ENCODE measurements at regions not wholly inside any gene's neighbourhood (a gene's known extent, or its start where the extent isn't known, plus 50 kb on each side); places are given as distances from the start of the nearest gene placed in this dataset.
A peak's percentile ranks its signal among the peaks of the same experiment; 100 is the strongest.

DNA sequence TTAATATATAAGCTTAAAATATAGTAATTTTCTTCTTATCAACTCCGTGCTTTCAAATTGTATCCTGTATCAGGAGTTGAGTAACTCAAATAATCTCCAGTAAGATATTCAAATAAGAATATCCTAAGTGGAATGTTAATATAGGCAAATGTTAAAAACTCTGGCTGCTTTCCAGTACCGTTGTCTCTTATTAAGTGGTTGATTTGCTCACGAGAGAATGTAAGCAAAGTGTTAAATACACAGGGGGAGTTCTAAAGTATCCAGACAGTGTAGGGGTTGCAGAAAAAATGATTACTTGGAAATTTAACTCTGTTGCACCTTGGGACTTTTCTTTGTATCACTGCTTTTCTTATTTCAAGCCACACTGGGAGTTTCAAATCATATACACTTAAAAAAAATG is 478.9 kb upstream of the TBL1XR1 start:
- Histone ChIP-seq H3K9me3 (ENCODE audit: insufficient read depth, low read depth, low read length) (no peaks in the 10 kb centered on the region), H3K36me3 (ENCODE audit: insufficient read depth, low read length) (no peaks in the 10 kb centered on the region), H4K20me1 (ENCODE audit: insufficient read depth, low read length, poor library complexity, severe bottlenecking) (no peaks in the 10 kb centered on the region), H3K27me3 (ENCODE audit: insufficient read depth, low read length, poor library complexity, severe bottlenecking) (no peaks in the 10 kb centered on the region), H3K9ac (ENCODE audit: low read depth, low read length, poor library complexity, severe bottlenecking) (peak overlapping the region; percentile 78), H3F3A (ENCODE audit: low read depth) (peaks cover 28% of the 10 kb centered on the region), H3K4me2 (ENCODE audit: low read depth, low read length, poor library complexity, severe bottlenecking) (no peak overlapping the region), H2AFZ (ENCODE audit: low read length) (no peak overlapping the region), H3K9me2 (replicated peaks; ENCODE audit: low read depth, low read length) (no peaks in the 10 kb centered on the region), H3K79me2 (ENCODE audit: insufficient read depth, low read length) (no peaks in the 10 kb centered on the region), H3K4me1 (ENCODE audit: insufficient read depth, low read length, poor library complexity, severe bottlenecking) (peaks cover 73% of the 10 kb centered on the region), H3K4me3 (ENCODE audit: low read length, poor library complexity, severe bottlenecking) (no peak overlapping the region)
- no peak for TF ChIP-seq EZH2phosphoT487 (IDR thresholded peaks at IDR 0.05; ENCODE audit: borderline replicate concordance)
- TF ChIP-seq, protein P1, sequence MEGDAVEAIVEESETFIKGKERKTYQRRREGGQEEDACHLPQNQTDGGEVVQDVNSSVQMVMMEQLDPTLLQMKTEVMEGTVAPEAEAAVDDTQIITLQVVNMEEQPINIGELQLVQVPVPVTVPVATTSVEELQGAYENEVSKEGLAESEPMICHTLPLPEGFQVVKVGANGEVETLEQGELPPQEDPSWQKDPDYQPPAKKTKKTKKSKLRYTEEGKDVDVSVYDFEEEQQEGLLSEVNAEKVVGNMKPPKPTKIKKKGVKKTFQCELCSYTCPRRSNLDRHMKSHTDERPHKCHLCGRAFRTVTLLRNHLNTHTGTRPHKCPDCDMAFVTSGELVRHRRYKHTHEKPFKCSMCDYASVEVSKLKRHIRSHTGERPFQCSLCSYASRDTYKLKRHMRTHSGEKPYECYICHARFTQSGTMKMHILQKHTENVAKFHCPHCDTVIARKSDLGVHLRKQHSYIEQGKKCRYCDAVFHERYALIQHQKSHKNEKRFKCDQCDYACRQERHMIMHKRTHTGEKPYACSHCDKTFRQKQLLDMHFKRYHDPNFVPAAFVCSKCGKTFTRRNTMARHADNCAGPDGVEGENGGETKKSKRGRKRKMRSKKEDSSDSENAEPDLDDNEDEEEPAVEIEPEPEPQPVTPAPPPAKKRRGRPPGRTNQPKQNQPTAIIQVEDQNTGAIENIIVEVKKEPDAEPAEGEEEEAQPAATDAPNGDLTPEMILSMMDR (conservative IDR thresholded peaks at IDR 0.05; ENCODE audit: low read length): no peak

DNA sequence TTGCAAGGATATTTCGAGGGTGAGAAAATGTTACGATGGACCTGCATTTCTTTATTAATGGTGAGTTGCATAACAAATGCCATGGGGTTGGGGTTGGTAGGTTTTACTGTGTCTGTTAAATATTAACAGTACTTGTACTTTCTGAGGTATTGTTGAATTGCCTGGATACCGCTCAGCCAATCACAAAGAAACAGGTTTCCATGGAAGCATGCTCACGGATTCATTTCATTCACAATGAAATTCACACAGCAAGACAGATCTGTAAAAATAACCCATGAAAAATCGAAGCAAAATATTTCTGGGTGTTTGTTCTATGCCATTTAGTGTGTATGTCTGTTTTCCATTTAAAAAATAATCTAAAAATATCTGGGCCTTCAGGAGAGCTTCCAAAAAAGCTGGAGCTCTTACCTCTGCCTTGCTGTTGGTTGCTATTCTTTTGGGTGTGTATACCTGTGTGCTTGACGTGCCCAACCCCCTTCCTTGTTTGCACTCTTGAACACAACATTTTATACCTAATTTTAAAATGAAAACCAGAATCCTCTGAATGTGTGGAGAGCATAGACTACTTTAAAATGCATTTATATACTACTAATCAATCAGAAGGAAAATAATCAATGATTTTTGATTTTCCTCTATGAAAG is 479.8 kb upstream of the TBL1XR1 start:
- Histone ChIP-seq H3F3A (ENCODE audit: low read depth) (peaks cover 31% of the 10 kb centered on the region), H4K20me1 (ENCODE audit: insufficient read depth, low read length, poor library complexity, severe bottlenecking) (no peaks in the 10 kb centered on the region), H3K9me3 (ENCODE audit: insufficient read depth, low read depth, low read length) (no peaks in the 10 kb centered on the region), H3K4me1 (ENCODE audit: insufficient read depth, low read length, poor library complexity, severe bottlenecking) (peaks cover 82% of the 10 kb centered on the region), H3K4me3 (ENCODE audit: low read length, poor library complexity, severe bottlenecking) (no peak overlapping the region), H3K79me2 (ENCODE audit: insufficient read depth, low read length) (0 out of 2 replicates have a peak, but pooled peaks cover 4% of the 10 kb centered on the region), H3K36me3 (ENCODE audit: insufficient read depth, low read length) (no peaks in the 10 kb centered on the region), H2AFZ (ENCODE audit: low read length) (no peak overlapping the region), H3K9me2 (replicated peaks; ENCODE audit: low read depth, low read length) (no peaks in the 10 kb centered on the region), H3K9ac (ENCODE audit: low read depth, low read length, poor library complexity, severe bottlenecking) (peak overlapping the region; percentile 78), H3K4me2 (ENCODE audit: low read depth, low read length, poor library complexity, severe bottlenecking) (no peak overlapping the region), H3K27me3 (ENCODE audit: insufficient read depth, low read length, poor library complexity, severe bottlenecking) (no peaks in the 10 kb centered on the region)
- no peak for TF ChIP-seq EZH2phosphoT487 (IDR thresholded peaks at IDR 0.05; ENCODE audit: borderline replicate concordance)
- TF ChIP-seq, protein P1 (conservative IDR thresholded peaks at IDR 0.05; ENCODE audit: low read length): no peak

DNA sequence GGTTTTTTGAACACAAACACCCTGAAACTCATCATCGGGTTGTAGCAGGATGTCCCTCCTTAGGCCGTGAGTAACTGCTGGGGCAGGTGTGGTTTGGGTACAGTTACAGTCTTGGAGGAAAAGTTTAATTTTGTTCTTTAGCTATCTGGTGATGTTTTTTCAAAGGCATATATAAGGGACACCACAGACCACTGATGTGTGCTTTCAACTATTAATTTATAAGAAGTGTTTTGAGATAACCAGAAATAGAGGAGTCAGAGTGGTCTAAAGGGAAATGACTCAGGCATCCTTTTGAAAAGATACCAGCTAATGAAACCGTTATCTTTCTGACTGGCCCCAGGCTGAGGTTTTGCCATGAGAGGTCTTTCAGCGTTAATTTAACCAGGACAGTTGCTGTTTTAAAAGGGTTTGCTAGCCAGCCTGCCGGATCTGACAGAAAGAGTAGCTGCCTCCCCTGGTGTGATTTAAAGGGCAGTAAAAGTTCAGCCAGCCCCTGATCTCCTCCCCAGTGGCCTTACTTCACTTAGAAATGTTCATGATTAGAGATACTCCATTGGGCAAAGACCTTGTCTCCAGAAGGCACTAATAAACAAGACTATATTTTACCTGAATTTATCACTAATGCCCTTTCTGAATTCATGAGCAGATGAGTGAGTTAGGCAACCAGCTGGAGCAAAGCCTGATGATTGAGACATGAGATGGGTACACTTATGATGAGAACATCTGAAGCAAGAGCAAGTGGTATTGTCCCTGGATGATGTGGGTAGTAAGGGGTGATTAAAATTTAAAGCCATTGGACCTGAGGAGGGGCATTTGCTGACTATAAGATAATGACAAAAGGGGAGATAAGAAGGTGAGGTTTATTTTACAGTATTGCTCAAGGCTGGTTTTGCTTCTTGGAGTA is 482.5 kb upstream of the TBL1XR1 start:
- peak overlapping the region; percentile 72 for H3K9ac ChIP-seq (ENCODE audit: low read depth, low read length, poor library complexity, severe bottlenecking)
- peaks cover 89% of the 10 kb centered on the region for H3K4me1 ChIP-seq (ENCODE audit: insufficient read depth, low read length, poor library complexity, severe bottlenecking)
- H3F3A ChIP-seq (ENCODE audit: low read depth): peaks cover 31% of the 10 kb centered on the region
- H3K36me3 ChIP-seq (ENCODE audit: insufficient read depth, low read length): no peaks in the 10 kb centered on the region
- 0 out of 2 replicates have a peak, but pooled peaks cover 4% of the 10 kb centered on the region for H3K79me2 ChIP-seq (ENCODE audit: insufficient read depth, low read length)
- H4K20me1 ChIP-seq (ENCODE audit: insufficient read depth, low read length, poor library complexity, severe bottlenecking): no peaks in the 10 kb centered on the region
- no peak overlapping the region for H2AFZ ChIP-seq (ENCODE audit: low read length)
- no peaks in the 10 kb centered on the region for H3K9me3 ChIP-seq (ENCODE audit: insufficient read depth, low read depth, low read length)
- peak overlapping the region; percentile 46 for H3K4me3 ChIP-seq (ENCODE audit: low read length, poor library complexity, severe bottlenecking)
- H3K9me2 ChIP-seq (replicated peaks; ENCODE audit: low read depth, low read length): no peaks in the 10 kb centered on the region
- H3K27me3 ChIP-seq (ENCODE audit: insufficient read depth, low read length, poor library complexity, severe bottlenecking): no peaks in the 10 kb centered on the region
- TF ChIP-seq, protein P1 (conservative IDR thresholded peaks at IDR 0.05; ENCODE audit: low read length): 0 out of 2 replicates have a peak, but pooled peaks have one; percentile 18
- no peak; the same call in 1 of the 2 replicates for TF ChIP-seq EZH2phosphoT487 (IDR thresholded peaks at IDR 0.05; ENCODE audit: borderline replicate concordance)
- peak overlapping the region; percentile 66 for H3K4me2 ChIP-seq (ENCODE audit: low read depth, low read length, poor library complexity, severe bottlenecking)

Measured in Loucy (cell line).